T follicular helper cell (primary cell): ENCODE measurements at regions not wholly inside any gene's neighbourhood (a gene's known extent, or its start where the extent isn't known, plus 50 kb on each side); places are given as distances from the start of the nearest gene placed in this dataset.
"Not testable (repeated sequence)": the region's sequence is repeated elsewhere in the genome, so short reads cannot be mapped to it uniquely, and the experiment has no call there.

Source experiments
- DNase-seq: peaks from one replicate; pipeline ENCODE4 v3.0.0-alpha.2; 2020; ENCODE audit warnings: low read depth

DNA sequence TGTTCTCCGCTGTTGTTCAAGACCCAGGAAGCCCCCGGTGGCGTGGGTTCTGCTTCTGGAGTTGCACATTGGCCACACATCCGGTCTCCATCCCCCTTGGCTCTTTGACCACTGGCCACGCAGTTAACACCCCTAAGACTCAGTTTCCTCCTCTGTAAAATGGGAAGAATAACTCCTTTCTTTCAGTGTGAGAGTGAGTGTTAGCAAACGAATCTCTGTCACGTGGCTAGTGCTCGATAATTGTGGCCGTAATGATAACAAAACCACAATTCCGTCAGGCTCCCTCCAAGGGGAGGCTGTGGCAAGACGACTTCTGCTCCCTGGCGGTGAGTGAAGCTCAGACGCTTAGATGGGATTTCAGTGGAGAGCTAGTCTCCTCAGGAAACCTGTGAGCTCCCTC is 315.2 kb upstream of the B3GAT1 start:
- no peak for DNase-seq

- DNase-seq = no peak
Measured at GRCh38 chr11:134725716-134726639, 313.9 kb upstream of the B3GAT1 start.

DNA sequence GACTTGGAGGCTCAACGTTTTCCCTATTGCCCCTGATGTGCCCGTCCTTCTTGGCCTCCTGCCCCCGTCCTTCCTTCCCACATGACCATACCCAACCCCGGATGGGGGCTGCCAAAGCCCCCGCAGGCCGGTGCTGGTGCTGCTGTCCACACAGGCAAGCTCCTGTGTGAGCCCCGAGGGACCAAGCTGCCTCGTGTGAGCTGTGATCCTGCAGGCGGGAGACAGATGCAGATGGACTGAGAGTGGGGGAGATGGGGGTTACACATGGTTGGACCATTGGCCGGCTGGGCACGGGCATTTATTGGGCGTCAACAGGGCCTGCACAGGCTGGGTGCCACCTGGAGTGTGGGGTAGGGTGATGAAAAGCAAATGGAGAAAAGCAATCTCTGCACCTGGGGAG is 313.2 kb upstream of the B3GAT1 start:
- no peak for DNase-seq

DNA sequence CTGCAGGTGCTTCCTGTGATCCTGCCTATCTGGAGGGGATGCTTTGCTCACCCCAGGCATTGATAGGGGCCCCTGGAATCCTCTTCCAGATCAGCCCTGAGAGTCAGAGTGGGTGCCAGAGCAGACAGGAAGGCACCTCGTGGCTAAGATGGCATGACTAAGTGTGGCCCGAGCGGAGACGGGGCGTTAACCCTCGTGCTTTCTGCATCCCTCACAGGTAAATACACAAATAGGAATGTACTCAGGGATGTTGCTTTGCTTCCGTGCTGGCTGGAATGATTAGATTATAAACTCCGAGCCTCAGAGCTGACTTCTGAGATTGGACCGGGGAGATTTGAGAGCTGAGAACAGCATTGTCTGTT is 312.7 kb upstream of the B3GAT1 start:
- DNase-seq = no peak

- DNase-seq = no peak
Measured at GRCh38 chr11:134724106-134724778, 312.2 kb upstream of the B3GAT1 start.

- not testable (repeated sequence) for DNase-seq
Measured at GRCh38 chr11:134720691-134721070, 308.6 kb upstream of the B3GAT1 start.

- DNase-seq = not testable (repeated sequence)
Measured at GRCh38 chr11:134719940-134720690, 308.1 kb upstream of the B3GAT1 start.

GRCh38 chr11:134719397-134719796 is 307.4 kb upstream of the B3GAT1 start:
- no peak for DNase-seq

DNA sequence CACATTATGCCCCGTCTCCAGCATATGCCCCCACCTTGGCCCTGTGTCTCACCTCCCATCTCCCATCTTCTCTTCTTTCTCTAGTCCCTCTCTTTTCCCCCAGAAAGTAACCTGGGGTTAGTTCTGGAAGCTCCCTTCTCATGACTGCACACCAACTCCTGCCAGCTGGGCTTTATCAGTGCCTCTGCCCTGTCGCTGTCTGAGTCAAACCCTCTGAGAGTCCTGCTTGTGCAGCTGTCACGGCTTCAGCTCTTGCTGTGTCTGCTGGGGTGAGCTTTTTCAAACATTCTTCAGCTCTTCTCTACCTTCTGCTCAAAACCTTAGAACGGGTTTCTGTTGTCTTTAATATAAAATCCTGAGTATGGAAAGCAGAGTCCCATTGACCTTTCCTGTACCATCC is 304.5 kb upstream of the B3GAT1 start:
- DNase-seq = no peak

GRCh38 chr11:134714021-134714656 is 302.1 kb upstream of the B3GAT1 start:
- no peak for DNase-seq

DNA sequence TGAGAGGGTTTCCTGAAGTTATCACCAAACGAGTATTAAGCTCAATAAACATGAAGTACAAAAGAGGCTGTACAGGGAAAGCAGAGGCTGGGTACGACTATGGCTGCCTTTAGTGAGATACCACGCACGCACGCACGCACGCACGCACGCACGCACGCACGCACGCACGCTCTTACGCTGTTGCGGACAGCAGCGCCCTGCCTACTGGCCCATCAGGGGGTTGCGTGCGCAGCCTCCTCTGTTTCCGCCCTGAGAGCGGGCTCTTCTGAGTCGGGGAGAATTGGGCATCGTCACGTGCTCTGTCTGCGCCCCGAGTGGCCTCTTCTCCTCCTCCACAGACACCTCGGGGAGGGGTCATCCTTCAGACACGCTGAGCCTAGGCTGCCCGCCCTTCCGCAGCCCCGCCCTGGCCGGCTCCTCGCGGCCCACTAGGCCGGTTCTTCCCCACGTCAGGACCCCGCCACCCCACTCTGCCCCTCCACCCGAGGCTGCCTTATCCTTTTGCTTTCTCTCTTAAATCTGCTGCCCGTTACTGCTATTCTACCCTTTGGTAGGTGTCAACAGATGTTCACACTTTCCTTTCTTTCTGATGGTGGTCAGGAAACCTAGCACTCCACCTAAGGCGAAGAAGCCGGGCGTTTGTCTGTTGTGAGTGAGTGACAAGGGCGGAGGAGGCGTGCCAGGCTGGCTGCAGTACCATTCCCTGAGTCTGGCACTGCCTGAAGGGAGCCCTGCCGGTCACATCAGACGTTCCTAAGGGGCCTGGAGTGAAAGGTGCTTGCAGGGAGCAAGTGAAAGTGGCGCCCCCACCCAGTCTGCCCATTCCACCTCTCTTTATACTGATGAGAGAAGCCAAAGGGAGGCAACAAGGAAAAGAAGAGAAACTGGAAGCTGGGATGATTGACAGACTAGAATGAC is 300.4 kb upstream of the B3GAT1 start:
- no peak for DNase-seq

GRCh38 chr11:134711588-134711987 is 299.5 kb upstream of the B3GAT1 start:
- no peak for DNase-seq

DNA sequence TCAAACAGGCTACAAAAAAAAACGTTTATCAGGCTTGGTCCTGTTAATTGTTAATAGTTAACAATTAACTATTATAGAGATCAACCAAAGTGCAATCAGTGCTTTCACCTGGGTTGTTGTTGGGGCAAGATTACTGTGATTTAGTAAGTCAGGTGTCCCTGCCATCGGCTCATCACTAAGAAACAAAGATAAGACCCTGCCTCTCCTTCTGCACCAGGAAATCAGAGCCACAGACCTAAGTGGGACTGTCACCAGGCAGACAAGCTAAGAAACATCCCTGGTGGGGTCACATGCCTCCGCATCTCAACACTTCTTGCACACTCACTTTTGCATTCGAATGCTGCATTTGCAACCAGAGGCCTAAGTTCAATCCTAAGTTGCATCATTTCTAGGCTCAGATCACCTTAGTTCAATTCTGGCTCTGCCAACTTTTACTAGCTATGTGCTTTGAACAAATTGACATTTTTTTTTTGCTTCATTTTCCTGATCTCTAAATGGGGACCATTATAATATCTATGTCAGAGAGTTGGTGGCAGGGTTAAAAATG is 298.9 kb upstream of the B3GAT1 start:
- no peak for DNase-seq

GRCh38 chr11:134705858-134706257 is 293.8 kb upstream of the B3GAT1 start:
- no peak for DNase-seq

DNA sequence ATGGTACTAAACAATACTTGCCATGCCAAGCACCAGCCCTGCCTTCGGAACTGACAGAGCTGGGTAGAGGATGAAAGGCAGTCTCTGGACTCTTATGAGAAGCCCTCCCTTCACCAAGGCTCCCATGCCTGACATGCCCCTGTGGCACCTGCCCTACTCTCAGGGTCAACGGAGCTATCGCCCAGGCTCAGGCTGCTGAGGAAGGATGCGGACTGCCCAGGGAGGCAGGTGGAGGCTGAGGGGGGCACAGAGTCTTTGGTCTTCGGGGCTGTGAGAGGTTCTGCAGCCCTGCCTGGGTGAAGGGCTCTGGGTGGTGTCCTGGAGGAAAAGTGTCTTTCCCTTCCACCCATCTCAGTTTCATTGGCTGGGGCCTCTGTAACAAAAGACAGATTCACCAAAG is 290.8 kb upstream of the B3GAT1 start:
- no peak for DNase-seq

DNA sequence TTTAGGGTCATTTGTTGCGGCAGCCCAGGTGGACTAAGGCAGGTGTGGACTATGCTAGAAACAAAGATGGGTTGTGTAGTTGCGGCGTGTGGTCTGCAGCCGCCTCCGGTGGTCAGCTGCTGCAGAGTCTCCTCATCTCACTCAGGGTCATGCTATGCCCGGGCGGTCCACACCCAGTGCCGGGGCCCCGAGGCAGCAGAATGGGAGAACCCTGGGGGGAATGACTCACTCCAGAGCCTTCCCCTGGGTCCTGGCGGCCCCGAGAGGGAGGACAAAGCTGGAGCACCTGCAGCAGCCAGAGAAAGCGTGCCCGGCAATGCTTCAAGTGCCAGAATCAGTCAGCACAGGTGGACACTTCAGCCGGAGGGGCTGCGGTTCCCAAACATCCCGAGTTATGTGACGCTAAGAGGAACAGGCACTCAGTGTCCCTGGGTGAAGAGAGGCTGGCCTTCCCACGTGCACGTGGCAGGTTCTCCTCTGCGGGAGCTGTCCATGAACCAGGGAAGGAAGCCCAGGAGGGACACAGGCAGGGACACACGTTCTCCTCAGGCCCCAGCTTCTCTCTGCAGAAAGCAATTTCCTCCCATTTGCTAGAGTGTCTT is 289.6 kb upstream of the B3GAT1 start:
- no peak for DNase-seq

GRCh38 chr11:134700101-134700640 is 288.1 kb upstream of the B3GAT1 start:
- DNase-seq = no peak

- DNase-seq = no peak
Measured at GRCh38 chr11:134696455-134696854, 284.4 kb upstream of the B3GAT1 start.

GRCh38 chr11:134691985-134692384 is 279.9 kb upstream of the B3GAT1 start:
- no peak for DNase-seq

DNA sequence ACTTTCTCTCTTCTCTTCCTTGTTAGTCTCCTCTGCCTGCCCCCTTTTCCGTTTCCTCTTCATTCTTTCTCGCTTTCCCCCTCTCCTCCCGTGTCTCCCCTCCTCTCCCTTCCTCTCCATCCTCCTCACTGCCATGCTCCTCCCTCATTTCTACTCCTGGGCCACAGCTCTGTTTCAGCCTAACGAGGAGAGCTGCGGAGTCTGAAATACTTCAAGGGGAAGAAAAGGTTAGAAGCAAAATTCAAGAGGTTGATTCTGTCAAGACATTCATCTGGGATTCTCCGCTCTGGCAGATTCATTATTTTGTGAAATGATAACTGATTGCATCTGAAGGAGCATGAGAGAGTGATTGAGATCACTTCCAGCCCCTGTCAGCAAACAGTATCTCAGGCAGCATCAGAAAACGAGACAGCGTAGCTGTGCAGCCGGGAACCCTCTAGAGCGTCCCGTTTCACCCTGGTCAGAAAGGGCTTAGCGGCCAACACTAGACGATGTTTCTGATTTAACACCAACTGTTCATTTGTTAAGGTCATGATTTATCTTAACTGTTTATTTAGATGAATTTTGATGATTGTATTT is 279.3 kb upstream of the B3GAT1 start:
- DNase-seq = no peak
